Chondrocyte (in vitro differentiated cells): ENCODE measurements at regions not wholly inside any gene's neighbourhood (a gene's known extent, or its start where the extent isn't known, plus 50 kb on each side); places are given as distances from the start of the nearest gene placed in this dataset.

Source experiments
- DNase-seq: peaks from one replicate; pipeline ENCODE4 v3.0.0; 2021; ENCODE audit warnings: mixed read lengths, low spot score
- H3K27ac Mint-ChIP-seq: one replicate; pipeline ENCODE4 v1.8.0; 2021; ENCODE audit warnings: mild to moderate bottlenecking, moderate library complexity, mixed read lengths; ENCODE audit not compliant: unreplicated experiment
- H3K27me3 Mint-ChIP-seq: 2 replicates; pipeline ENCODE4 v1.8.0; 2021; ENCODE audit warnings: low read depth, mixed read lengths
- H3K36me3 Mint-ChIP-seq: 2 replicates; pipeline ENCODE4 v1.8.0; 2021; ENCODE audit warnings: low read depth, mixed read lengths
- H3K4me1 Mint-ChIP-seq: 2 replicates; pipeline ENCODE4 v1.8.0; 2021; ENCODE audit warnings: low read depth, mild to moderate bottlenecking, mixed read lengths
- H3K4me3 Mint-ChIP-seq: one replicate; pipeline ENCODE4 v1.8.0; 2021; ENCODE audit warnings: mild to moderate bottlenecking, moderate library complexity, mixed read lengths; ENCODE audit not compliant: unreplicated experiment
- H3K9me3 Mint-ChIP-seq: 2 replicates; pipeline ENCODE4 v1.8.0; 2021; ENCODE audit warnings: low read depth, mixed read lengths
- TF ChIP-seq, protein P1 (sequence below): fragments of 200-600 bp; sonication (generic); IDR thresholded peaks from 2 replicates; pipeline ENCODE4 v1.5.0; 2021; ENCODE audit warnings: antibody characterized with exemption, mild to moderate bottlenecking, moderate library complexity

DNA sequence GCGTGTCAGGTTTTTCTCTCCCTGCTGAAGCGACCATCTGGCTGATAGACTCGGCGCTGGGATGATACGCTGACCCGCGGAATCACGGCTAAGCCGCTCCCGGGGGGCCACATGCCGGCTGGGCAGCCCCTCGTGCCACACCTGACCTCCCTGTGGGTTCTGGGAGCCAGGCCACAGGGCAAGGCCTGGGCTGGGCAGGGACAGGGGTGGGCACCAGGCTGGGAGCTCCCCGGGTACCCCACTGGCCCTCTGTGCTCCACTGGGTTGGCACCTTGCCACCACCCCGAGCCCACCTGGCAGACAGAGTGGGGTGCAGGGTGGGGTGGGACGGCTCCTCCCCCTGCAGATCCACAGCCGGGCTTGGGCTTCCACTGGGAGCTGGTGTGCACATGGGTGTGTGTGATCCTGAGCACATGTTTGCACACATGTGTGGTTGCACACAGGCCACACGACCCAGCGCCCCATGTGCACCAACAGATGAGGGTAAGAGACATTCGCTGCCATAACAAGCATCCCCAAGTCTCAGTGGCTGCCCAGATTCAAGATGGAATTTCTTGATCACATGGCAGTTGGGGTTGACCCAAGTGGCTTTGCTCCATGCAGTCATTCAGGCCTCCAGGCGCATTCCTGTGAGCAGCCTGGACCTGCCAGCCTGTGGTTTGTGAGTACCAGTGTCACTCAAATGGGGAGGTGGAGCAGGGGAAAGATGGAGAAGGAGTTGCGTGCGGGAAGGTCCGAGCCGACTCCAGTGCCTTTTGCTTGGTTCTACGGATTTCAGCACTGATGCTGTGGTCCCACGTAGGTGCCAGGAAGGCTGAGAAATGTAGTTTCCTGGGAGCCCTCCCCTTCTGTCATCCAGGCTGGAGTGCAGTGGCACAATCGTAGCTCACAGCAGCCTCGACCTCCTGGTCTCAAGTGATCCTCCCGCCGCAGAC lies 79.7 kb downstream of the UNCX start:
- H3K36me3 Mint-ChIP-seq, result no peaks in the 10 kb centered on the region
- no peaks in the 10 kb centered on the region for H3K4me1 Mint-ChIP-seq
- H3K4me3 Mint-ChIP-seq, result no peak overlapping the region
- no peak overlapping the region for H3K27ac Mint-ChIP-seq
- peaks cover 11% of the 10 kb centered on the region for H3K27me3 Mint-ChIP-seq
- no peaks in the 10 kb centered on the region for H3K9me3 Mint-ChIP-seq
- TF ChIP-seq, protein P1, sequence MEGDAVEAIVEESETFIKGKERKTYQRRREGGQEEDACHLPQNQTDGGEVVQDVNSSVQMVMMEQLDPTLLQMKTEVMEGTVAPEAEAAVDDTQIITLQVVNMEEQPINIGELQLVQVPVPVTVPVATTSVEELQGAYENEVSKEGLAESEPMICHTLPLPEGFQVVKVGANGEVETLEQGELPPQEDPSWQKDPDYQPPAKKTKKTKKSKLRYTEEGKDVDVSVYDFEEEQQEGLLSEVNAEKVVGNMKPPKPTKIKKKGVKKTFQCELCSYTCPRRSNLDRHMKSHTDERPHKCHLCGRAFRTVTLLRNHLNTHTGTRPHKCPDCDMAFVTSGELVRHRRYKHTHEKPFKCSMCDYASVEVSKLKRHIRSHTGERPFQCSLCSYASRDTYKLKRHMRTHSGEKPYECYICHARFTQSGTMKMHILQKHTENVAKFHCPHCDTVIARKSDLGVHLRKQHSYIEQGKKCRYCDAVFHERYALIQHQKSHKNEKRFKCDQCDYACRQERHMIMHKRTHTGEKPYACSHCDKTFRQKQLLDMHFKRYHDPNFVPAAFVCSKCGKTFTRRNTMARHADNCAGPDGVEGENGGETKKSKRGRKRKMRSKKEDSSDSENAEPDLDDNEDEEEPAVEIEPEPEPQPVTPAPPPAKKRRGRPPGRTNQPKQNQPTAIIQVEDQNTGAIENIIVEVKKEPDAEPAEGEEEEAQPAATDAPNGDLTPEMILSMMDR, result no peak
- no peak for DNase-seq

- Mint-ChIP-seq H3K4me3 (no peak overlapping the region), H3K27ac (no peak overlapping the region), H3K4me1 (no peaks in the 10 kb centered on the region), H3K9me3 (no peaks in the 10 kb centered on the region), H3K36me3 (no peaks in the 10 kb centered on the region), H3K27me3 (peaks cover 12% of the 10 kb centered on the region)
- no peak for DNase-seq
- TF ChIP-seq, protein P1, result no peak
Observed at GRCh38 chr7:1313613-1314012, 80.9 kb downstream of the UNCX start.

DNA sequence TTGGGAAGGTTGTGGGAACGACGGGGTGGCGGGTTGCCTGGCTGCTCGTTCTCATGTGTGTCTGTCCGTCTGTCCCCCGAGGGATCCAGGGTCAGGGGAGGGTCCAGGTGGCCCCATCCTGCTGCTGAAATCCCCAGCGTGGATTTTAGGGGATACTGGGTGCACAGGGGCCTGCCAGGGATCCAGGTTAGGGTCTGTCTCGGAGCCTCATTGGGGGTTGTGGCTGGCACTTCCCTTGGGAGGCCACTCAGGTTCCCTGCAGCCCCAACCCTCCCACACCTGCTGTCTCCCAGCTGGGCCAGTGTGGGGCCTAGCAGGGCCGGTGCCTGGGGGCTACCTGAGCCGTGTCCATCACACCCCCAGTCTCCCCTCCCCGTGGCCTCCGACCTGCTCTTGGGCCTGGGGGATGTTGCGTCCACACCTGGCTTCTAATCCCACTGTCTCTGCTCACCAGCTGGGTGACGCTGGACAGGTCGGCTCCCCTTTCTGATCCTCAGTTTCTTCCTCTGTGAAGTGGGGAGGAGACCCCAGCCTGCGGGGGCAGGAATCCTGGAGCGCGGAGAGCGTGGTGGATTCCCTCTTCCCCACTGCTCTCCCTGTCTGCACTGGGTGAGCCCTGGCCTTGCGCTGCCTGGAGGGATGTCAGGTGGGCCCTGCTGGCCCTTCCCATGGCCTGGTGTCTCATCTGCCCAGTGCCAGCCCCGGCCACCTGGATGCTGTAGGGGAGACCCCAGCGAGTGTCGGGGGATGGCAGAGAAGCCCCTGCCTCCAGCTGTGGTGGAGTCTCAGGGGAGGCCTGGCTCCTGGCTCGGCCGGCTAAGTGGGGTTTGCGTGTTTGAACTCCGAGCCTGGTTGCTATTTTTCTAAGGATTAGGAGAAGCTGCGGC lies 81.6 kb downstream of the UNCX start:
- no peak for DNase-seq
- Mint-ChIP-seq H3K27ac (no peak overlapping the region), H3K9me3 (no peaks in the 10 kb centered on the region), H3K36me3 (no peaks in the 10 kb centered on the region), H3K27me3 (peaks cover 13% of the 10 kb centered on the region), H3K4me1 (no peaks in the 10 kb centered on the region), H3K4me3 (no peak overlapping the region)
- TF ChIP-seq, protein P1, result no peak

- Mint-ChIP-seq H3K36me3 (no peaks in the 10 kb centered on the region), H3K9me3 (no peaks in the 10 kb centered on the region), H3K4me3 (no peak overlapping the region), H3K27ac (no peak overlapping the region), H3K27me3 (peaks cover 13% of the 10 kb centered on the region), H3K4me1 (no peaks in the 10 kb centered on the region)
- TF ChIP-seq, protein P1, result no peak
- DNase-seq, result no peak
Observed at GRCh38 chr7:1314908-1315450, 82.3 kb downstream of the UNCX start.

GRCh38 chr7:1316086-1316485 lies 83.4 kb downstream of the UNCX start:
- TF ChIP-seq, protein P1, result no peak
- no peak overlapping the region for H3K27ac Mint-ChIP-seq
- no peak overlapping the region for H3K4me3 Mint-ChIP-seq
- H3K4me1 Mint-ChIP-seq, result no peaks in the 10 kb centered on the region
- peaks cover 13% of the 10 kb centered on the region for H3K27me3 Mint-ChIP-seq
- DNase-seq, result no peak
- H3K9me3 Mint-ChIP-seq, result no peaks in the 10 kb centered on the region
- no peaks in the 10 kb centered on the region for H3K36me3 Mint-ChIP-seq
